Activated naive CD8-positive, alpha-beta T cell treated with anti-CD3 and anti-CD28 coated beads, Interleukin-2, amount 50 U/mL, for 24 hours (primary cell): ENCODE measurements at regions not wholly inside any gene's neighbourhood (a gene's known extent, or its start where the extent isn't known, plus 50 kb on each side); places are given as distances from the start of the nearest gene placed in this dataset.

Experiments
- ATAC-seq: fragments of 150-1000 bp; cut with Tn5 transposase; one replicate; pipeline ENCODE4 v1.10.0; 2021
- DNase-seq: peaks from one replicate; pipeline ENCODE4 v3.0.0; 2021
- H3K27ac Mint-ChIP-seq: one replicate; pipeline ENCODE4 v1.8.0; 2021; ENCODE audit warnings: mild to moderate bottlenecking, mixed read lengths
- H3K27me3 Mint-ChIP-seq: one replicate; pipeline ENCODE4 v1.8.0; 2021; ENCODE audit warnings: mixed read lengths
- H3K36me3 Mint-ChIP-seq: one replicate; pipeline ENCODE4 v1.8.0; 2021; ENCODE audit warnings: low read depth, mixed read lengths
- H3K4me1 Mint-ChIP-seq: one replicate; pipeline ENCODE4 v1.8.0; 2021; ENCODE audit warnings: mixed read lengths
- H3K4me3 Mint-ChIP-seq: one replicate; pipeline ENCODE4 v1.8.0; 2021; ENCODE audit warnings: mild to moderate bottlenecking, moderate library complexity, mixed read lengths
- H3K9me3 Mint-ChIP-seq: one replicate; pipeline ENCODE4 v1.8.0; 2021; ENCODE audit warnings: mixed read lengths

DNA sequence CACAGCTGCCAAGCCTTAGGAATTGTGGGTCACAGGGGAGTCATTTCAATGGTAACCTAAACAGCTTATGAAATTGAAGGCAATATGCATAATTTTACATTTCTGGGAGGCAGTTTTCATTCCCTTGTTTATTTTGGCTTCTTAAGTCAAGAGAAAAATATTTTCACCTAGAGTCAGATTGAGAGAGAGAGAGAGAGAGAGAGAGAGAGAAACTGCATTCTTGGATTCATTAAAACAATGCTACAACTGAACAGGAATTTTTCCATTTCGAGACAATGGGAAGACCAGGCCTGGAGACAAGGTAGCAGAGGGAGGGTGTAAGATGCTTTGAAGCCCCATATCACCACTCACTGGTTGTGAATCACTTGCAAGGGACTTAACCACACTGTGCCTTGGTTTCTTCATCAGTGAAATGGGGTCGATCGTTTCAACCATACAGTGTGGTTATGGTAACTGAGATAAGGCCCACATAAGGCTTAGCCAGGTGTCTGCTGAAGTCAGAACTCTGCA is 224.7 kb upstream of the IRX3 start:
- no peak overlapping the region for H3K4me3 Mint-ChIP-seq
- H3K27ac Mint-ChIP-seq, result no peak overlapping the region
- peaks cover 6% of the 10 kb centered on the region for H3K27me3 Mint-ChIP-seq
- H3K9me3 Mint-ChIP-seq, result no peaks in the 10 kb centered on the region
- H3K36me3 Mint-ChIP-seq, result no peaks in the 10 kb centered on the region
- ATAC-seq, result no peak
- no peaks in the 10 kb centered on the region for H3K4me1 Mint-ChIP-seq
- DNase-seq, result no peak

DNA sequence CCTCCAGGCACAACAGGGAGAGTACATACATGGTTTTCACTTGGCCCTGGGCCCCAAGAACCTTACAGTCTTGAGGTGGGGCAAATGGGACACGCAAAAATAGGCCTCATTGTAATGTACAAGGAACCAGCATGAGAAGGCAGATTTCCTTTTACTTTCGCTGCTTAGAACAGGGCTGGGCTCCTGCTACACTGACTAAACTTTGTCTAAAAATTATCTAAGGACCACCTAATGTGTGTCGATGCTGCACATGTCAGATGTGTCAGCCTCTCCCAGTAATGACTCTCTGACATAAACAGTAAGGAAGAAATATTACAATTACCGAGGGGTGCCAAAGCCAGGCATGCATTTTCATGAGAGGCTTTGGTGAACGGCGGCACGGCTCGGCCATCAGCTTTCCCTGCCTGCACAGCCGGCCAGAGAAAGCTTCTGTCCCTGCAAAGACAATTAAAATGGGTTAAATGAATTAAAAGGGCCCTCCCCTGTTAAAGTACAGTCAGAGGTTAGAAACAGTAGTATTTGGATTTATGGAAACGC is 224.2 kb upstream of the IRX3 start:
- Mint-ChIP-seq H3K4me1 (no peaks in the 10 kb centered on the region), H3K4me3 (no peak overlapping the region), H3K9me3 (no peaks in the 10 kb centered on the region), H3K27me3 (peaks cover 9% of the 10 kb centered on the region), H3K27ac (no peak overlapping the region), H3K36me3 (no peaks in the 10 kb centered on the region)
- no peak for ATAC-seq
- no peak for DNase-seq

DNA sequence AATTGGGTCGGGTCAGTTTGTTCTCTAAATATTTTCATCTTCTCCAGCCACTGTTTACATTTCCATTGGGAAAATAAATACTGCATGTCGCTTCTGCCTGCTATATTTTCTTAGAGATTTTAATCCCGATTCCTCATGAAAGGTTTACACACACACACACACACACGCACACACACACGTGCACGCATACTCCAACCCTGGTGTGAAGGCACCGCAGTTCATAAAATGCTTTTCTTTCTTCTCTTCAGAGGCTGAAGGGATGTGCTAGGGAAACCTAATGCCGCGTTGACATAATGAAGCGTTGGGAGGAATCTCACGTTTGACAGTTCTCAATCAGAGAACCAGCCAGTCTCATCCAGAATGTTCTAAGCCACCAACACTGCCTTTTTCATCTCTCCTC is 222.9 kb upstream of the IRX3 start:
- Mint-ChIP-seq H3K27me3 (peaks cover 20% of the 10 kb centered on the region), H3K4me3 (no peak overlapping the region), H3K27ac (no peak overlapping the region), H3K4me1 (no peaks in the 10 kb centered on the region), H3K36me3 (no peaks in the 10 kb centered on the region), H3K9me3 (no peaks in the 10 kb centered on the region)
- ATAC-seq, result no peak
- DNase-seq, result no peak

DNA sequence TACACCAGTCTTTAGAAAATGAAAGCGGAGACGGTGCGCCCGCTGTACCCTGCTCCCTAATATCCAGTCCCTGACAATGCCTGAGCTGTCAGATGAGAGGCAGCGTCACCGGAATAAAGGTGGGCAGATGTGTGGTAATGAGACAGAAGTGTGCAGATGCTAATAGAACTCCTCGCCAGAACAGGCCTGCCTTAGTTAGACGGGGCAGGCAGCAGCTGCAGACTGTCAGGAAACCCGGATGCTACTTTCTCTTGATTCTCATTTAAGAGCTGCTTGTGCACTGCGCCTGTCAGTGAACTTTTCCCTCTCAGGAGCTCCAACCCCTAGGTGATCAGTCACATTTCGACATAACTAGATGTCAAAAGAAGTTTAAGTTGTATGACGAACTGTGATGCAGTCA is 221.8 kb upstream of the IRX3 start:
- Mint-ChIP-seq H3K27ac (no peak overlapping the region), H3K4me3 (no peak overlapping the region), H3K27me3 (peaks cover 20% of the 10 kb centered on the region), H3K4me1 (no peaks in the 10 kb centered on the region), H3K9me3 (no peaks in the 10 kb centered on the region), H3K36me3 (no peaks in the 10 kb centered on the region)
- no peak for ATAC-seq
- DNase-seq, result no peak

DNA sequence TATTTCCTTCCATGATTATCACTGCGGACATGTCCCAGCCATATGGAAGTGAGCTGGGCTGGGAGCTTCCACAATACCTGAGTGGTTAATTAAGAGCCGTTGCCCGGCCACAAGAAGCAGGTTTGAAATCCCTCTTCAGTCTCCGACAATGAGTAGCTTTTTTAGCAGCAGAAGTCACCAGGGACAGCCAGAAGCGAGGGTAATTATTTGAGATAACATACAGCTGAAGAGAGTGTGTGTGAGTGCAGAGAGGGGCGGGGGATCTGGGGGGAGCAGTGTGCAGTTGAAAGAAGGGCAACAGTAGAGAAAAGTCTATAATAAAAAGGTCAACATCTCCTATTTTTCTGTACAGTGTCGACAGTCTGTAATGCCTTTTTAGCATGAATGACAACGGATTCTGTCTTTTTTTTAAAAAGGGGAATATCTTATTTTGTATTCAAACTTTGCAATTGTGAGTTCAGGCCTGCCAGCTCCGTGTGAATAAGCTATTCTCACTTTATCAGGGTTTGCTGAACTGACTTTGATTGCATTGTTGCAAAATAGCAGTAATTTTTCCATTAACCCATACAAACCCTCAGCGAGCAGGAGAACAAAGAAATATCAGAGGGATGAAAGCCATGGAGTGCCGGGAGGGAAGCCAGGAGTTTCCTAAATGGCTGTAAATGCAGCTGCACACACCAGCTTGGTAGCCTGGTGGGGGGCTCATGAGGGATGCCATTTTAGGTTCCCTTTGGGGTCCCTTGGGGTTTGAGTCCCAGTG is 220.3 kb upstream of the IRX3 start:
- Mint-ChIP-seq H3K4me3 (no peak overlapping the region), H3K9me3 (no peaks in the 10 kb centered on the region), H3K27me3 (peaks cover 20% of the 10 kb centered on the region), H3K36me3 (no peaks in the 10 kb centered on the region), H3K4me1 (no peaks in the 10 kb centered on the region), H3K27ac (no peak overlapping the region)
- DNase-seq (no peak), ATAC-seq (no peak)

DNA sequence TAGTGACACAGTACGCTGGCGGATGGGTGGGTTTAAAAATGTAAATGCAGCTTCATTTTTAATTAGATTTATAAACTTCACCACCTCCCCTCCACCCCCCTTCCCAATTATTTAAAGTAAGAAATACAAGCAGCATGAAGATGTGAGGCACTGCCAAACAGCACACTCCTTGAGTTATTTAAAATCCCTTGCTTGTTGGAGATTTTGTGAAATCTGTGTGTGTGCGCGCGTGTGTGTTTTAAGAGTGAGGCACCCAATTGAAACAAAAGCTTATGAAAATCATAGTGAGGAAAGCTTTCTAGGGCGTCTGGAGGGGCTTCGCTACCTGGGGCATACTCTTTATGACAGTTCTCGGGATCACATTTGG is 219.6 kb upstream of the IRX3 start:
- H3K27ac Mint-ChIP-seq, result no peak overlapping the region
- ATAC-seq (no peak), DNase-seq (no peak)
- H3K4me1 Mint-ChIP-seq, result no peaks in the 10 kb centered on the region
- H3K27me3 Mint-ChIP-seq, result peaks cover 20% of the 10 kb centered on the region
- H3K9me3 Mint-ChIP-seq, result no peaks in the 10 kb centered on the region
- H3K36me3 Mint-ChIP-seq, result no peaks in the 10 kb centered on the region
- no peak overlapping the region for H3K4me3 Mint-ChIP-seq

DNA sequence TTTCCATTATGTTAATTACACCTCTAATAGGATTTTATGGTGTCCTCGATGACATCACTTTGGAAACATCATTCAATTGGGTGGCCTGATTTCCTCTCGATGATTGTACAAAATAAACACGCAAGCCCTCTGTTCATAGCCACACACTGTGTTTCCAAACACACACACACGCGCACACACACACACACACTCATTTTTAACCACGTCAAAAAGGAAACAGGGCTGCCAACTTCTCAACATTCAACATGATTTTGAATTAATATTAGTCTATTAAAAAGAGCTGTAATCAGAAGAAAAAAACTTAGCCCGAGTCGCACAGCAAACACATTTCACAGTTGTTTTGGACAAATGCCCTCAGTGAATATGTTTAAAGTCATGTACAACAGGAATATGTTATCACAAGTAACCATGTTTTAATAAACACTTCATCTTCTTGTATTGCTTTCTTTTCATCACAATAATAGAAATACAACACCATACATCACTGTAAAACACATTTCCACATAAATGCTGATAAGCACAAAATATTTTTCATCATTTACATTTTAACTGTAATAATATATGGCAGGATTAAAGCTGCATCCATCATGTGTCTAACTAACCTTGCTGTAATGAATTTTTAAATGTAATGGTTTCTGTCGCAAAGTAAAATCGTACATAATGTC is 219.1 kb upstream of the IRX3 start:
- Mint-ChIP-seq H3K4me3 (no peak overlapping the region), H3K27ac (no peak overlapping the region), H3K4me1 (no peaks in the 10 kb centered on the region), H3K9me3 (no peaks in the 10 kb centered on the region), H3K36me3 (no peaks in the 10 kb centered on the region), H3K27me3 (peaks cover 20% of the 10 kb centered on the region)
- ATAC-seq, result no peak
- DNase-seq, result no peak

DNA sequence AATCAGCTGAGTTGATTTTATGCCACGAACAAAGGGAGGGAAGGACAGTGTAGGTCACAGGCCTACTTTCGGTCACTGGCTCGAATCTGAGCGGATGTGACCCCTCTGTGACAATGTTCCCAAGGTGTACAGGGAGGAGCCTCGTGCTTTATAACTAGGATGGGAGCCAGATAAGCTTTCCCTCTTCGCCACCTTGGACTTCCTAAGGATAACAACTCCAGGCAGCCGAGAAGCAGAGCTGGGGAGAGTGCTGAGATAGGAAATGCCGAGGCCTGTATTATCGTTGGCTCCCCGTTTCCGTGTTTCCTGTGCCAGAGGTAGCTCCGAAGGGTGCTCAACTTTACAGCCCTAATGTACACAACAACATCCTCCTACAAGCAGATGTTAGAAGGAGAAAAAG is 217.8 kb upstream of the IRX3 start:
- H3K4me1 Mint-ChIP-seq, result no peaks in the 10 kb centered on the region
- H3K27me3 Mint-ChIP-seq, result peaks cover 20% of the 10 kb centered on the region
- H3K36me3 Mint-ChIP-seq, result no peaks in the 10 kb centered on the region
- H3K9me3 Mint-ChIP-seq, result no peaks in the 10 kb centered on the region
- no peak for ATAC-seq
- no peak overlapping the region for H3K4me3 Mint-ChIP-seq
- no peak overlapping the region for H3K27ac Mint-ChIP-seq
- no peak for DNase-seq

DNA sequence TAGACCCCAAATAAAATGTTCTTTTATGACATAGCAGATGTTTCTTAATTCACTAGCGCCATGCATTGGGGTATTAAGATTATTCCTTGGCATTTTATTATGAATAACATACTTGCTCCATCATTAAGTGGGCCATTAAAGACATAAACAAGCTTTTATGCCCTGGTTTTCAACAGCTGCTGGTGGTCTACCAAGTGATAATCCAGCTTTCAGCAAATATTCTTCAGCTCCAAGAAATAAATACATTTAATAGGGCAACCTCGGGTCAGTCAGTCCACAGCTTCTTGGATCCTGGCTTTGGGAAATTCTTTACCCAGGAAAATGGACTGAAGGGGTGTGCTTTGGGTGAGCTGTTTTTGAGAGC is 217.3 kb upstream of the IRX3 start:
- Mint-ChIP-seq H3K36me3 (no peaks in the 10 kb centered on the region), H3K27me3 (peaks cover 20% of the 10 kb centered on the region), H3K9me3 (peaks cover 1% of the 10 kb centered on the region), H3K4me1 (no peaks in the 10 kb centered on the region), H3K4me3 (no peak overlapping the region), H3K27ac (no peak overlapping the region)
- ATAC-seq (no peak), DNase-seq (no peak)

DNA sequence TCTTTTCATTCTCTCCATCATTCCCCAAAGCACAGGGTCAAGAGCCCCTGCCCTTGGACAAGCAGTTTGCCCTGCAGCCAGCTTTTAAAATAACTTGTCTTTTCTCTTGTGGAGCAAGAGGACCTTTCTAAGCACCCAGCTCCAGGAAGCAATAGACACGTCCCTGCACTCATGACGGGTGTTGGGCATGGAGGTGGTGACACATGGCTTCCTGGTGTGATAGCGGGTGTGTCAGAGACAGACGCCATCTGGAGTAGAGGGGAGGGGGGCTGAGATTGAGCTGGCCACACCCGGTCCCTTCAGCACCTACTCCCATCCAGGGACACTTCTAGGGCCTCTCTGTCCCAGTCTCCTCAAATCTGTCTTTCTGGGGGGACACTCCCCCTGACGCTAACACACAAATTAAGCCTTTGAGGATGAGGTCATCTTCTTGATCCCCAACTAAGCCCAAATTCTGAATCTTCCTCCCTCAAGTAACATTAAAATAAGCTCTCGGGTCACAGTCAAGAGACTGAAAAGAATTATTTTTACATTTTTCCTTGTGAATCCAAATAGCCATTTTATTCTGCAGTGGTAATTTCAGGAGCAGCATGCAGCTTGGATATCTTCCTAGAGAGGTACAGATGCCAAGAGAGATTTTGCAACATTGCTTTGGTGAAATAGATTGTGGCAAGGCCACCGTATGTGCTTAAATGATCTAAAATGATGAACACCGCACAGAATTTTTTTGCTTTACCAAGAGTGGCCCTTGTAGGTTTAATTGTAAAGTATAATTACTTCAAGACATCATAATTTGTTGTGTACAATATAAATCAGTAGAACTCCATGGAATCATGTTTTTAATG is 216.6 kb upstream of the IRX3 start:
- Mint-ChIP-seq H3K9me3 (peaks cover 8% of the 10 kb centered on the region), H3K27ac (no peak overlapping the region), H3K4me1 (no peaks in the 10 kb centered on the region), H3K36me3 (no peaks in the 10 kb centered on the region), H3K27me3 (peaks cover 20% of the 10 kb centered on the region), H3K4me3 (no peak overlapping the region)
- DNase-seq (no peak), ATAC-seq (no peak)

DNA sequence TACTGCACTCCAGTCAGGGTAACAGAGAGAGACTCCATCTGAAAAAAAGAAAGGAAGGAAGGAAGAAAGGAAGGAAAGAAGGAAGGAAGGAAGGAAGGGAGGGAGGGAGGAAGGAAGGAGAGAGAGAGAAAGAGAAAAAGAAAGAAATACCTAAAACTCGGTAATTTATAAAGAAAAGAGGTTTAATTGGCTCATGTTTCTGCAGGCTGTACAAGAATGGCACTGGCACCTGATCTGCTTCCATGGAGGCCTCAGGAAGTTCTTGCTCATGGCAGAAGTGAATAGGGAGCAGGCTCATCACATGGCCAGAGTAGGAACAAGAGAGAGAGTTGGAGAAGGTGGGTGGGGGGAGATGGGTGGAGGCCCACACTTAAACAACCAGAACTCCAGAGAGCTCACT is 215.2 kb upstream of the IRX3 start:
- H3K27ac Mint-ChIP-seq, result no peak overlapping the region
- ATAC-seq (no peak), DNase-seq (no peak)
- no peak overlapping the region for H3K4me3 Mint-ChIP-seq
- H3K27me3 Mint-ChIP-seq, result peaks cover 20% of the 10 kb centered on the region
- H3K9me3 Mint-ChIP-seq, result peaks cover 19% of the 10 kb centered on the region
- H3K4me1 Mint-ChIP-seq, result no peaks in the 10 kb centered on the region
- H3K36me3 Mint-ChIP-seq, result no peaks in the 10 kb centered on the region

DNA sequence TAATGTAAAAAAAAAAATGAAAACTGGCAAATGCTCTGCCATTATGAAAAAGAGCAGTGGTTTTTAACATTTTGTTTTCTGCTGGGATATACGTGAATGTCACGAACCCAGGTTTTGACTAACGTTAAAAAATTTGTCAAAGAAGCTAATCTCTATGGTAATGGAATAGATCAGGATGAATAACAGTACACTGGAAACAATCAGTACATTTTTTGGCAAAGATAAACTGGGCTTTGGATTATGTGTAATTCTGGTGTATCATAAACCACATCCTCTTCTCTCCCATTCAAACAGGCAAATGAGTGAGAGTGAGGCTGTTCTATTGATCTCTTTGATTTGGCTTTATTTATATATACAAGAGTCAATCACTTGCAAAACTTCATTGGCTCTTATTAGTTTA is 207.0 kb upstream of the IRX3 start:
- H3K27me3 Mint-ChIP-seq, result peaks cover 1% of the 10 kb centered on the region
- no peak for ATAC-seq
- H3K9me3 Mint-ChIP-seq, result peaks cover 15% of the 10 kb centered on the region
- H3K4me3 Mint-ChIP-seq, result no peak overlapping the region
- no peaks in the 10 kb centered on the region for H3K36me3 Mint-ChIP-seq
- no peaks in the 10 kb centered on the region for H3K4me1 Mint-ChIP-seq
- DNase-seq, result no peak
- no peak overlapping the region for H3K27ac Mint-ChIP-seq

DNA sequence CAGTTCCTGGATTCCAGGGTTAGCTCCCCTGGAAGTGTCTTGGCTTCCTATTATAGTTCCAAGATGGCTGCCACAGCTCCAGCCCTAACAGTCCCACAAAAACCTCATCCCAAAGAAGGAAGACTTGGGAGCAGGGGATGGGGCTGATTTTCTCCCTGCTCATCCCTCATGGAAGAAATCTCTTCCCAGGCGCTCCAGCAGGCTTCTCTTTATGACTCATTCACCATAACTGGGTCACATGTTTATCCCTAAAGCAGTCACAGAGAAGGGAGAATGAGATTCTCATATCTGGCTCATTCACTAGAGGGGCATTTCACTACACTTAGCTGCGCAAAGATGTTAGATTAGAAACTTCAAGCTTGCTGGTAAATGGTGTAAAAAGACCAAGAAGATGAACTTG is 206.5 kb upstream of the IRX3 start:
- Mint-ChIP-seq H3K27me3 (peaks cover 1% of the 10 kb centered on the region), H3K36me3 (no peaks in the 10 kb centered on the region), H3K9me3 (peaks cover 10% of the 10 kb centered on the region), H3K4me1 (no peaks in the 10 kb centered on the region), H3K4me3 (no peak overlapping the region), H3K27ac (no peak overlapping the region)
- ATAC-seq (no peak), DNase-seq (no peak)

DNA sequence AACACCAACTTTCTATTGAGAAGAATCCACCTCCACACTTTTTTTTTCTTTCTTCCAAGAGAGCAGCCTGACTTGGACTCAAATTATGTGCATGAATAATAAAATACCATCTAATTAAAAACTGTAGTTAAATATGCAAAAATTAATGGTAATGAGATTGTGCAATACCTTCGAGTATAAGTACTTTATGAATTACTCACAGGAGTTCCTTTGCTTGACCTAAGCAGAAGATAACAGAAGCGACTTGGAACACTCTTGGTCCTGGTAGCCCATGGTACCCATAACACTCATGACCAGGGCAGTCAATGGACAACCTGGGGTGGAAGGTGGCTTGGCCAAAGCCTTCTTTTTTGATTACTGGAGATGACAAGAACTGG is 203.5 kb upstream of the IRX3 start:
- ATAC-seq (no peak), DNase-seq (no peak)
- no peak overlapping the region for H3K4me3 Mint-ChIP-seq
- peaks cover 1% of the 10 kb centered on the region for H3K27me3 Mint-ChIP-seq
- no peak overlapping the region for H3K27ac Mint-ChIP-seq
- H3K36me3 Mint-ChIP-seq, result no peaks in the 10 kb centered on the region
- no peaks in the 10 kb centered on the region for H3K4me1 Mint-ChIP-seq
- no peaks in the 10 kb centered on the region for H3K9me3 Mint-ChIP-seq
